Lung (tissue), 11 donors: ENCODE measurements at regions not wholly inside any gene's neighbourhood (a gene's known extent, or its start where the extent isn't known, plus 50 kb on each side); places are given as distances from the start of the nearest gene placed in this dataset.

Source experiments
- ATAC-seq: fragments of 200-7000 bp; cut with Tn5 transposase; one replicate; pipeline ENCODE4 v1.9.1; 2020; ENCODE audit warnings: moderate number of reproducible peaks; ENCODE audit not compliant: insufficient read depth, low FRiP score
- DNase-seq, 3 donors: peaks; one replicate each; pipeline ENCODE4 v3.0.0-alpha.2; 2013 to 2017
- H3K27ac ChIP-seq, 2 donors: one replicate each; pipeline ENCODE4 v1.5.1; 2013; ENCODE audit warnings: mild to moderate bottlenecking in 2 of 2, moderate library complexity in 2 of 2, control low read depth in 1 of 2, inconsistent platforms in 1 of 2, low read depth in 1 of 2, low read length in 1 of 2
- H3K27me3 ChIP-seq, 3 donors: one replicate each; pipeline ENCODE4 v1.5.1; 2013; ENCODE audit warnings: low read length in 2 of 3; ENCODE audit not compliant: control insufficient read depth in 3 of 3, insufficient read depth in 3 of 3
- H3K36me3 ChIP-seq, 4 donors: one replicate each; pipeline ENCODE4 v1.5.1; 2013; ENCODE audit warnings: low read length in 4 of 4, mild to moderate bottlenecking in 1 of 4, moderate library complexity in 1 of 4; ENCODE audit not compliant: control insufficient read depth in 4 of 4, insufficient read depth in 4 of 4
- H3K4me1 ChIP-seq, 5 donors: one replicate each; pipeline ENCODE4 v1.5.1; 2013; ENCODE audit warnings: low read length in 5 of 5, mild to moderate bottlenecking in 2 of 5, moderate library complexity in 1 of 5; ENCODE audit not compliant: control insufficient read depth in 5 of 5, insufficient read depth in 5 of 5
- H3K4me3 ChIP-seq: one replicate; pipeline ENCODE4 v1.5.1; 2013; ENCODE audit warnings: mild to moderate bottlenecking, control low read depth, moderate library complexity
- H3K9ac ChIP-seq, 2 donors: one replicate each; pipeline ENCODE4 v1.5.1; 2013; ENCODE audit warnings: low read length in 2 of 2, control low read depth in 1 of 2; ENCODE audit not compliant: insufficient read depth in 1 of 2
- H3K9me3 ChIP-seq, 4 donors: one replicate each; pipeline ENCODE4 v1.5.1; 2013; ENCODE audit warnings: low read length in 3 of 4, mild to moderate bottlenecking in 1 of 4, moderate library complexity in 1 of 4; ENCODE audit not compliant: control insufficient read depth in 4 of 4, insufficient read depth in 3 of 4
- CTCF ChIP-seq: IDR thresholded peaks from 2 replicates; pipeline ENCODE4 v1.5.1; 2012; ENCODE audit warnings: mild to moderate bottlenecking; ENCODE audit errors: control extremely low read depth, extremely low read depth
- WGBS, 2 donors: extraction: QIAGEN DNeasy Blood & Tissue Kit; methylation state at CpG; one replicate each; pipeline ENCODE4 v1.1.7; 2013; 5-methylcytosine and 5-hydroxymethylcytosine counted together
- donor health status: control.
- donor health status: control.
- donor health status: Bipolar disorder and iron deficiency.
- donor health status: healthy.
- donor health status: DM: yes; HTN: yes; CAD: no.

- DNase-seq (peak in 1 of 3 donors; percentile 46), ATAC-seq (no peak)
- H3K27me3 ChIP-seq, result no peaks in the 10 kb centered on the region
- H3K4me1 ChIP-seq, result peaks cover 0 to 15% (median 0%) of the 10 kb centered on the region in 5 donors
- H3K27ac ChIP-seq, result no peak overlapping the region
- no peak overlapping the region for H3K4me3 ChIP-seq
- WGBS, 2 donors, result 77 to 84% methylated on average over 8 of the region's 8 CpGs
- no peak for TF ChIP-seq CTCF
- H3K36me3 ChIP-seq, result no peaks in the 10 kb centered on the region
- H3K9ac ChIP-seq, result no peak overlapping the region
- H3K9me3 ChIP-seq, result peaks cover 0 to 2% (median 0%) of the 10 kb centered on the region in 4 donors
These were observed 80.1 kb upstream of the POMGNT2 start for GRCh38 chr3:43185983-43186314.

GRCh38 chr3:43185274-43185982, 79.5 kb upstream of the POMGNT2 start:
- H3K4me1 ChIP-seq, result peaks cover 0 to 17% (median 0%) of the 10 kb centered on the region in 5 donors

GRCh38 chr3:43183456-43183855, 77.6 kb upstream of the POMGNT2 start:
- peaks cover 0 to 18% (median 0%) of the 10 kb centered on the region in 5 donors for H3K4me1 ChIP-seq
- no peak for DNase-seq
- peaks cover 0 to 2% (median 0%) of the 10 kb centered on the region in 4 donors for H3K9me3 ChIP-seq
- WGBS, 2 donors, result 57 to 68% methylated on average over 2 of the region's 2 CpGs
- no peaks in the 10 kb centered on the region for H3K36me3 ChIP-seq
- H3K9ac ChIP-seq, result no peak overlapping the region
- H3K4me3 ChIP-seq, result no peak overlapping the region
- no peak for TF ChIP-seq CTCF
- ATAC-seq, result no peak
- no peaks in the 10 kb centered on the region for H3K27me3 ChIP-seq
- no peak overlapping the region for H3K27ac ChIP-seq

More at GRCh38 chr3:43185274-43185982, 79.5 kb upstream of the POMGNT2 start:
- H3K9ac ChIP-seq, result no peak overlapping the region
- H3K27ac ChIP-seq, result peak overlapping the region in 1 of 2 donors; percentile 9
- H3K27me3 ChIP-seq, result no peaks in the 10 kb centered on the region
- DNase-seq (no peak), ATAC-seq (no peak)
- 70 to 86% methylated on average over 5 of the region's 5 CpGs for WGBS, 2 donors
- H3K9me3 ChIP-seq, result peaks cover 0 to 2% (median 0%) of the 10 kb centered on the region in 4 donors
- H3K36me3 ChIP-seq, result no peaks in the 10 kb centered on the region
- TF ChIP-seq CTCF, result no peak
- no peak overlapping the region for H3K4me3 ChIP-seq
